H9 (cell line): ENCODE measurements at regions not wholly inside any gene's neighbourhood (a gene's known extent, or its start where the extent isn't known, plus 50 kb on each side); places are given as distances from the start of the nearest gene placed in this dataset.

Experiments
- DNase-seq: peaks from one replicate; pipeline ENCODE4 v3.0.0-alpha.2; 2017
- H2AFZ ChIP-seq: one replicate; pipeline ENCODE4 v1.6.1; 2013; ENCODE audit warnings: mild to moderate bottlenecking, low read length, control low read depth, moderate library complexity
- H2AK5ac ChIP-seq: 2 replicates; pipeline ENCODE4 v1.6.1; 2013; ENCODE audit warnings: low read length, control low read depth, mixed read lengths; ENCODE audit not compliant: insufficient read length
- H2BK120ac ChIP-seq: one replicate; pipeline ENCODE4 v1.6.1; 2013; ENCODE audit warnings: low read depth, mild to moderate bottlenecking, low read length, control low read depth, inconsistent platforms; ENCODE audit not compliant: poor library complexity, severe bottlenecking
- H2BK12ac ChIP-seq: 2 replicates; pipeline ENCODE4 v1.6.1; 2013; ENCODE audit warnings: low read length, control low read depth, mixed read lengths, low read depth; ENCODE audit not compliant: insufficient read length
- H2BK15ac ChIP-seq: 2 replicates; pipeline ENCODE4 v1.6.1; 2013; ENCODE audit warnings: low read depth, low read length, control low read depth
- H2BK20ac ChIP-seq: one replicate; pipeline ENCODE4 v1.6.1; 2013; ENCODE audit warnings: low read depth, mild to moderate bottlenecking, low read length, control low read depth, inconsistent platforms; ENCODE audit not compliant: poor library complexity, severe bottlenecking
- H2BK5ac ChIP-seq: 2 replicates; pipeline ENCODE4 v1.6.1; 2013; ENCODE audit warnings: low read length, control low read depth, mixed read lengths; ENCODE audit not compliant: insufficient read length
- H3K14ac ChIP-seq: 2 replicates; pipeline ENCODE4 v1.6.1; 2013; ENCODE audit warnings: low read length, control low read depth; ENCODE audit not compliant: insufficient read depth
- H3K18ac ChIP-seq: 2 replicates; pipeline ENCODE4 v1.6.1; 2013; ENCODE audit warnings: low read depth, mild to moderate bottlenecking, mixed read lengths, low read length, control low read depth; ENCODE audit not compliant: insufficient read length
- H3K23ac ChIP-seq: 2 replicates; pipeline ENCODE4 v1.6.1; 2013; ENCODE audit warnings: low read length, control low read depth, mixed read lengths, low read depth; ENCODE audit not compliant: insufficient read length
- H3K23me2 ChIP-seq: 2 replicates; pipeline ENCODE4 v1.6.1; 2013; ENCODE audit warnings: low read depth, mild to moderate bottlenecking, mixed read lengths, low read length, control low read depth; ENCODE audit not compliant: insufficient read length, poor library complexity, severe bottlenecking
- H3K27ac ChIP-seq: 2 replicates; pipeline ENCODE4 v1.5.1; 2013; ENCODE audit warnings: low read length, control low read depth, mixed read lengths, low read depth; ENCODE audit not compliant: insufficient read length
- H3K27me3 ChIP-seq: 2 replicates; pipeline ENCODE4 v1.6.1; 2013; ENCODE audit warnings: low read length, control low read depth, inconsistent platforms; ENCODE audit not compliant: insufficient read depth
- H3K4ac ChIP-seq: 2 replicates; pipeline ENCODE4 v1.6.1; 2013; ENCODE audit warnings: low read depth, mild to moderate bottlenecking, control low read depth, inconsistent platforms, low read length, moderate library complexity
- H3K4me1 ChIP-seq: 2 replicates; pipeline ENCODE4 v1.6.1; 2013; ENCODE audit warnings: low read length, control low read depth, inconsistent platforms; ENCODE audit not compliant: insufficient read depth
- H3K4me2 ChIP-seq: 2 replicates; pipeline ENCODE4 v1.6.1; 2013; ENCODE audit warnings: low read length, control low read depth, mixed read lengths; ENCODE audit not compliant: insufficient read length, insufficient read depth
- H3K56ac ChIP-seq: 2 replicates; pipeline ENCODE4 v1.6.1; 2013; ENCODE audit warnings: low read depth, mild to moderate bottlenecking, mixed read lengths, low read length, control low read depth; ENCODE audit not compliant: insufficient read length
- H3K79me1 ChIP-seq: 2 replicates; pipeline ENCODE4 v1.6.1; 2013; ENCODE audit warnings: low read depth, mild to moderate bottlenecking, moderate library complexity, low read length, control low read depth, inconsistent platforms; ENCODE audit not compliant: insufficient read depth, poor library complexity, severe bottlenecking
- H3K79me2 ChIP-seq: 2 replicates; pipeline ENCODE4 v1.6.1; 2013; ENCODE audit warnings: low read length, control low read depth, inconsistent platforms; ENCODE audit not compliant: insufficient read depth
- H3K9ac ChIP-seq: 2 replicates; pipeline ENCODE4 v1.6.1; 2013; ENCODE audit warnings: low read length, control low read depth, mixed read lengths; ENCODE audit not compliant: insufficient read length; ENCODE audit errors: extremely low read depth
- H3K9me3 ChIP-seq: one replicate; pipeline ENCODE4 v1.6.1; 2013; ENCODE audit warnings: low read depth, low read length, inconsistent platforms; ENCODE audit not compliant: control insufficient read depth
- H3T11ph ChIP-seq: one replicate; pipeline ENCODE4 v1.6.1; 2013; ENCODE audit warnings: mild to moderate bottlenecking, low read length, control low read depth, inconsistent platforms
- H4K20me1 ChIP-seq: one replicate; pipeline ENCODE4 v1.6.1; 2013; ENCODE audit not compliant: control insufficient read depth, insufficient read length, insufficient read depth
- H4K5ac ChIP-seq: 2 replicates; pipeline ENCODE4 v1.6.1; 2013; ENCODE audit warnings: low read depth, mild to moderate bottlenecking, mixed read lengths, low read length, control low read depth; ENCODE audit not compliant: insufficient read length
- H4K8ac ChIP-seq: replicated peaks from 2 replicates; pipeline ENCODE4 v1.6.1; 2013; ENCODE audit warnings: low read length, control low read depth, mixed read lengths, low read depth; ENCODE audit not compliant: insufficient read length
- H4K91ac ChIP-seq: 2 replicates; pipeline ENCODE4 v1.6.1; 2013; ENCODE audit warnings: low read depth, mild to moderate bottlenecking, moderate library complexity, mixed read lengths, low read length, control low read depth; ENCODE audit not compliant: insufficient read length
- H3K27ac Mint-ChIP-seq, 3 experiments: 2 replicates in 2 of 3; 3 replicates in 1 of 3; pipeline ENCODE4 v1.8.0; 2020 to 2021; ENCODE audit warnings: mixed read lengths in 3 of 3, mild to moderate bottlenecking in 1 of 3, moderate library complexity in 1 of 3
- H3K27me3 Mint-ChIP-seq: 2 replicates; pipeline ENCODE4 v1.8.0; 2021; ENCODE audit warnings: low read depth, mild to moderate bottlenecking, moderate library complexity, mixed read lengths
- H3K36me3 Mint-ChIP-seq, 3 experiments: 2 replicates in 2 of 3; 3 replicates in 1 of 3; pipeline ENCODE4 v1.8.0; 2020 to 2021; ENCODE audit warnings: low read depth in 3 of 3, mixed read lengths in 3 of 3; ENCODE audit not compliant: insufficient read depth in 1 of 3
- H3K4me1 Mint-ChIP-seq, 2 experiments: 2 replicates each; pipeline ENCODE4 v1.8.0; 2020; ENCODE audit warnings: mixed read lengths in 2 of 2
- H3K4me3 Mint-ChIP-seq, 2 experiments: 2 replicates in 1 of 2; 3 replicates in 1 of 2; pipeline ENCODE4 v1.8.0; 2020 to 2021; ENCODE audit warnings: mild to moderate bottlenecking in 2 of 2, mixed read lengths in 2 of 2, moderate library complexity in 1 of 2
- H3K9me3 Mint-ChIP-seq, 2 experiments: 2 replicates in 1 of 2; 3 replicates in 1 of 2; pipeline ENCODE4 v1.8.0; 2020; ENCODE audit warnings: mild to moderate bottlenecking in 2 of 2, mixed read lengths in 2 of 2, moderate library complexity in 1 of 2
- CTCF ChIP-seq: fragments of 200-600 bp; sonication (generic); conservative IDR thresholded peaks from 3 replicates; pipeline ENCODE4 v1.8.0; 2021; ENCODE audit warnings: antibody characterized with exemption, mild to moderate bottlenecking
- WGBS: extraction: QIAGEN DNeasy Blood & Tissue Kit; methylation state at CpG from one replicate; pipeline ENCODE4 v1.1.7; 2013; ENCODE audit warnings: missing lambda C conversion rate, low lambda C conversion rate, mixed read lengths; ENCODE audit not compliant: insufficient read length; ENCODE audit errors: extremely low coverage; 5-methylcytosine and 5-hydroxymethylcytosine counted together

GRCh38 chr10:43952760-43953159, 304.1 kb upstream of the ZNF32 start:
- Histone ChIP-seq H2BK20ac (no peak overlapping the region), H3K4ac (no peak overlapping the region), H4K5ac (no peak overlapping the region), H3K9me3 (no peaks in the 10 kb centered on the region), H3K27ac (no peak overlapping the region), H2AFZ (no peak overlapping the region), H2BK12ac (no peak overlapping the region), H3K4me1 (no peaks in the 10 kb centered on the region), H3K18ac (no peak overlapping the region), H3K14ac (no peak overlapping the region), H2AK5ac (no peak overlapping the region), H4K20me1 (no peaks in the 10 kb centered on the region), H4K8ac (no peak overlapping the region), H3T11ph (no peak overlapping the region), H2BK120ac (no peak overlapping the region), H3K56ac (no peak overlapping the region), H2BK15ac (no peak overlapping the region), H3K23ac (no peak overlapping the region), H3K9ac (no peak overlapping the region), H4K91ac (no peak overlapping the region), H3K79me1 (no peaks in the 10 kb centered on the region), H2BK5ac (no peak overlapping the region), H3K4me2 (no peak overlapping the region), H3K79me2 (no peaks in the 10 kb centered on the region), H3K23me2 (no peaks in the 10 kb centered on the region), H3K27me3 (no peaks in the 10 kb centered on the region)
- peaks cover 0 to 8% (median 0%) of the 10 kb centered on the region in 3 experiments; a peak in 2 of 7 replicates for H3K36me3 Mint-ChIP-seq
- H3K27me3 Mint-ChIP-seq, result no peaks in the 10 kb centered on the region; the same call in 1 of the 2 replicates
- H3K4me3 Mint-ChIP-seq, result no peak overlapping the region
- DNase-seq, result peak; percentile 3
- no peak overlapping the region for H3K27ac Mint-ChIP-seq
- peaks cover 19 to 20% of the 10 kb centered on the region in 2 experiments for H3K4me1 Mint-ChIP-seq
- TF ChIP-seq CTCF, result no peak
- peaks cover 9 to 14% of the 10 kb centered on the region in 2 experiments for H3K9me3 Mint-ChIP-seq
- no CpG with 5 or more reads among the region's 1 CpG for WGBS
